GM18861 (cell line): ENCODE measurements at regions not wholly inside any gene's neighbourhood (a gene's known extent, or its start where the extent isn't known, plus 50 kb on each side); places are given as distances from the start of the nearest gene placed in this dataset.
A peak's percentile ranks its signal among the peaks of the same experiment; 100 is the strongest.
"Not testable (repeated sequence)": the region's sequence is repeated elsewhere in the genome, so short reads cannot be mapped to it uniquely, and the experiment has no call there.

ENCODE experiments used
- ATAC-seq: cut with Tn5 transposase; IDR thresholded peaks from one replicate; pipeline ENCODE4 v1.9.1; 2021; ENCODE audit not compliant: unreplicated experiment

DNA sequence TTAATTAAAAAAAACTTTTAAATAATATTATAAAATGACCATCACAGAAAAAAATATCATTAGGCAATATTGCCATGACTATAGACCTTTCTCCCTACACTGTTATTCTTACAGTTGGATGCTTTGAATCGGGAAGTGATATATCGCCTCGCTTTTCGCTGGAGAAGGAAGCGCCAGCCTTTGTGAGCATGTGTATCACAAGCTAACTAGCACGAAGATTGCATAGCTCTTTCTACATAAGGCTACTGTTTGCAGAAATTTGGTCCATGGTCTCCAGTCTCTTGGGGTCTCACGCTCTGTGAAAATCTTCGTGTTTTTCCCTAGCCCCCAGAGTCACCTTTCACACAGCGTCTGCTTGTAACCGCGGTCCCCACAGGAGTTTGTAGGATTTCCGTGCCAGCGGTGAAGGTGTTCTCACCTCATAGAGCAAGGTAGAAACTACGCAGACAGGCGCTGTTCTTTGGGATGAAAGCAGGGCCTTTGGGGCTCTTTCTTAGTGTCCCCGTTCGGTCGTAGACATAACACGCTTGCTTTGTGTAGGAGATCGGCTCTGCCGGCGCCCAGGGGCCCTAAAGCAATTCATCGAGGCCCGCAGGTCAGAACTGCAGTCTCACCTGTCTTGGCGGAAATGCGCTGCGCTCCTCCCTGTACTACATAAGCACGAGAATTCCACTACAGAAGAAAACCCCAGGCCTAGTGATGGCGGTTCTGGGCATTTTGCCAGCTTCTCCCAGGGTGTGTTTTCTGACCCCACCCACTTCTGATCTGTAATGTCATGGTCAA is 214.5 kb upstream of the NOTCH2NLA start:
- not testable (repeated sequence) for ATAC-seq

DNA sequence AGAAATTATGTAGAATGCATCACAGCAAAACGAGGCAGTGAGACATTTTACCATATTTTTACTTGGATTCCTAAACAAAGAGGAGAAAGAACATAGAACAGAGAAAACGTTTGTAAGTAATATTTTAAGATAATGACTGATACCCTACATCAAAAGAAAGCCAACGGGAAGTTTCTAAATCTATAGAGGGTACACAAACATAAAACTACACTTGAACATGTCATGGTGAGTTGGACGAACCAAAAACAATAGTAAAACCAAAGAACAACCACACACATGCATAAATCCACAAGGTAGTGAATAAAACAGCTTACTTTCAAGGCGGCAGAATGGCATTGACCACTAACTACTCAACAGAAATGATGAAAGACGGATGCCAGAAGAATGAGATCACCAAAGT is 209.7 kb upstream of the NOTCH2NLA start:
- ATAC-seq: not testable (repeated sequence)

DNA sequence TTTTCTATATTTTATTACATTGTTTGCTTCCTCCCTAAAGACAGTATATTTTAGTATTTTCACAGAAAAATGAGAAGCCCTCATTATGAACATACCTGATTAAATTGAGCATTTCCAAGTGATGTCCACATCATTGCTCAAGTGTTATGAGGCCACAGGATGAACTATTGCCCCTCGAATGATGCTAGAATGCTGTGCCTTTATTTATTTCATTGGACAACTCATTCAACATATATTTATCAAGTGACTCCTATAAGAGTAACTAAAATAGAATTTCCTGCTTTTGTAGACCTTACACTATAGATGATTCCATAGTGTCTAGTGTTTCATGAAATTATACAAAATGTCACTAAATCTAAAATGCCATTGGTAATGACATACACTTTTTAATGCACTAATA is 187.8 kb upstream of the NOTCH2NLA start:
- not testable (repeated sequence) for ATAC-seq

DNA sequence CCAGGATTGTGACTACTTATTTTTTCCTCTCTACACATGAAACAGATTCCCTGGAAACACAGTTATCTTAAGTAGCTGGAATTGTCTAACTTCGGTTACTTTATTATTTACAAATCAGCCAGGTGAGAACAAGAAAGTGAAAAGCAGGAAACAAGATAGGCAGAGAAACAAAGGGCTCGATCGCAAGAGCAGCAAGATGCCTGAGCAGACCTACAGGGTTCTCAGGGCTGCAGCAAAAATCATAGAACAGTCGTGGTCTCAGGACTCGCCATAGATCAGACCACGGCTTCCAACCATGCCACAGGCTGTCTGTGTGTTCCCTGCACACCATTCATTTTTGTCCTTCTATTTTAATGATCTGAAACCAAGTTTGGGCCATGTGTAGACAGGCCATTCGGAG is 186.2 kb upstream of the NOTCH2NLA start:
- not testable (repeated sequence) for ATAC-seq

DNA sequence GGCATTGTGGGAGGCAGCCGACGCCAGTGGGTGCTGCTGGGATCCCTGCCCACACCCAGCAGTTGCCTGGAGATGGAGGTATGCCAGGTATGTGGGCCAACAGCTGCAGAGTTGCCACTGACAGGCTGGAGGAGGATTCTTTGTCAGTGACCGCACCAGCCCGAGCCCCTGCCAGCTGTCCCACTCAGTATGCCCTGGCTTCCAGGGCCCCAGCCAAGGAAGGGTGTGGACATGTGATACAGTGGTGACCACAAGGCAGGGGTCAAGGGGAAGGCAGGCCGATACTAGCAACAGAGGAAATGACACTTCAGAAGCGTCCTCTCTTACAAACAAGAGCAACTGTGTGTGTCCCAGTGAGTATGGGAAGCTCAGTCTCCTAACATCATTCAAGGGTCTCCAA is 185.1 kb upstream of the NOTCH2NLA start:
- not testable (repeated sequence) for ATAC-seq

DNA sequence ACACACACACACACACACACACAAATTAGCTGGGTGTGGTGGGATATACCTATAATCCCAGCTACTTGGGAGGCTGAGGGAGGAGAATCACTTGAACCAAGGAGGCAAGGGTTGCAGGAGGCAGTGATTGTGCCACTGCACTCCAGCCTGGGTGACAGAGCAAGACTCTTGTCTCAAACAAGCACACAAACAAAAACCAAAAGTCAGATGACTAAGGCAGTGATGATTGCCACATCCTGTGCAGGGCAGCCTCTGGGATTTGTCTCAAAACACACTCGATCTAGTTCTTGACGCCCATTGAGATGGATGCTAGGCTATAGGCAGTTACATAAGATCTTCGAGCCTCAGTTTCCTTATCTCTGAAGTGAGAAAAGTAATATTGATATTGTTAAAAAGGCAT is 183.1 kb upstream of the NOTCH2NLA start:
- ATAC-seq: not testable (repeated sequence)

DNA sequence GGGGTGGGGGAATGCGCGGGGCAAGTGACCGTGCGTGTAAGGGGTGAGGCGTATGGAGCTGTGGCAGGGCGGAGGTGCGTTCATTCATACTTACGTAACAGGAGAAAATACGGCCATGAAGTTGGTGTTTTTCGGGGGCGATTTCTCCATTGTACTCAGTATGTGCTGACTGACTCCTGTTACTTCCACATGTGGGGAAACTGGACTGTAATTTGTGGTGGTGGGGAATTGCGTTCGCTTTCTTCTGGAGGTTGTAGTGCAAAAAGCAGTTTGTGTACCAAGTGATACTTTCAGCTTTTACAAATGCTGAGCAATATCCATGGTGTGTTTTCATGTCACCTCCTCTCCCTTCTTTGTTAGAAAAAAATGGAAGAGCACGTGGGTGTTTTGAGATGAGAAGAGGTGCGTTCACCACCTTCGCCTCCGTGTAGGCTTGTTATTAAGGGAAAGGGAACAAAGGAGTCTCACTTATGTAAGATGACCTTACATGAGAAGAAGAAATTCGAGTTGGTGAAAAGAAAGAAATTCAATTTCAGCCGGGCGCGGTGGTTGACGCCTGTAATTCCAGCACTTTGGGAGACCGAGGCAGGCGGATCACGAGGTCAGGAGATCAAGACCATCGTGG is 181.1 kb upstream of the NOTCH2NLA start:
- ATAC-seq: not testable (repeated sequence)

DNA sequence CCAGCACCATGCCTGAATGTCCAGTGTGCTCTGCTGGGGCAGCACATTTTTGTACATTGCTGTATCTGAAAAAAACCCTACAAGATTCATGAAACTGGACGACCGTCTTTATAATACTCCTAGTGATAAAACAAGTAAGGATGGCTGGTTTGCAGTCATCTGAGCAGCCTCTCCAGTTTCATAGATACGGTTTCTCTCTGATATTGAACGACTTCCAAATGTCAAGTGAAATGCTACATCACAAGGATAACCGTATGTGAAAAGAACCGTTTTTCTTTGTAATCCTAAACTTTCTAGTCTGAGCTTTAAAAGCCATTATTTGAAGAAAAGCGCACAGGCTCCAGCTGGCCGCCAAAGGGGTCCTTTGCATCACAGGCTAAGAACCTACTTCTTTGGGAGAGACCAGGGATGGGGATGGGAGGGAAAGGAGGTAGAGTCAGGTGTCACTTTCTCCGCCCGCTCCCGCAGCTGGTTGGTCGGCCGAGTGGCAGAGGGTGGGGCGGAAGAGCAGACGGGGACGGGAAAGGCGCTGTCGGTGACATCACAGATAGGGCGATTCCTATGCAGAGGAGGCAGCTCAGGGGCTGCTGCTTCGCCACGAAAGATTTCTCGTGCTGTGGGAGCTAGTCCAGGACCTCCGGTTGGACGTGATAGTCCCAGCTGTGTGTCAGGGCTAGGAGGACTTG is 180.4 kb upstream of the NOTCH2NLA start:
- not testable (repeated sequence) for ATAC-seq

DNA sequence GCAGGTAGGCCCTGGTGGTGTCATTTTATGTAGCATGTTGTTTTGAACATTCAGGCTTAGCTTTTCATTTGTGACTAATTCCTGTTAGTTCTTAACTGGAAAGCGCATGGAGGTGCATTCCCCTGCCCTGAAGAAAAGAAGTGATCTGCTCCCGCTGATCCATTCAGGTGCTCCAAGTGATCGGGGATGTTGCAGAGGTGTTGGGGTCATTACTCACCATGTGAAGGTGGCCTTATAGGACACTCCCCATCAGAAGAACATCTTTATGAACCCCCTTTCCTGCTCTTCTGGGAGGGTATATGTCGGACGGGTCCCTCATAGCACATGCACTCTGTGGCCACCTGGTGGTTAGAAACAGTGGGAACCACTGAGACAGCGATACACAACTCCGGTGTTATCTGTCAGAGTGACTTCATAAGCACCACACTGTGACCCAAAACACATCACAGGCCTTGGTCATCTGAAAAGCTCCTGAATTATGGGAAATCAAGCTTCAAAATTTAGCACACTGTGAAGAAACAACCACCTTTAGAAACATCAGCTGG is 172.5 kb upstream of the NOTCH2NLA start:
- not testable (repeated sequence) for ATAC-seq

DNA sequence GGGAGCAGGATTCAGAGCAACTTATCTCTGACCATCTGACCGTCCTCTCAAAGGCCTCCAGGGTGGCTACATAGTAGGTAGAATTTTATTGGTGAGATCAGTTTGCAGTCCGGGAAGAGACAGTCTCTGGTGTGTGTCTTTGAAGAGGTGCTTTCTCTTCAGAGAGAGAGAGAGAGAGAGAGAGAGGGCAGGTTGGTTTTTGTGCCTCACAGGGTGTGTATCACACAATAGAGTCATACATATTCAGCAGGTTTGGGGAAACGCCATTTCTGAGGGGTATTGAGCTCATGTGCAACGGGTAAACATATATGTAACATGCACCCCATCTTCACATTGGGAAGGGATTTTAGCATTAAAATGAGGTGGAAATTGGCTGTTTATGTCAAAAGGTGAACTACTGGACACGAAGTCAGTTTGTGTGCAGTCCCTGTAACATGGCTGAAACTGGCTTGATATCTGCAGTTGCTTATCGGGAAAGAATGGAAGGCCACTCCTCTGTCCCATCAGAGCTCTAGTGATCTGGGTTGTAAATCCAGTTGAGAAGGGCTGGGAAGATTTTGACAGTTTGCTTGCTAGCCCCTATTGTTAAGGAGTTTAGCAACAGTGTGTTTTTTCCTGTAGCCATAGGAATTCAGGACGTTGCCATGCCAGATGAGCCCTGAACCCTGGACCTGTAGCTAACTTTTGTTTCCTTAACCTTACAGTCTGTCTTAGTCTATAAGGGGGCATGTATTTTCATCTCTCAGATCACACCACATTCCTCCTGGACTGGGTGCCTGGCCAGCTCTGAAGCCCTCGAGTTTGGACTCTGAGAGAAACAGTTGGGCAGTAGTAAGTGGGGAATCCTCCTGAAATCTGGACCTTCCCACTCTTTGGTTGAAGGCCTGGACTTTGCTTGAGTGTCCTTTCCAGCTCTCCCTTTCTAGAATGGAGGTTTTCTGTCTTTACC is 171.6 kb upstream of the NOTCH2NLA start:
- ATAC-seq: not testable (repeated sequence)

DNA sequence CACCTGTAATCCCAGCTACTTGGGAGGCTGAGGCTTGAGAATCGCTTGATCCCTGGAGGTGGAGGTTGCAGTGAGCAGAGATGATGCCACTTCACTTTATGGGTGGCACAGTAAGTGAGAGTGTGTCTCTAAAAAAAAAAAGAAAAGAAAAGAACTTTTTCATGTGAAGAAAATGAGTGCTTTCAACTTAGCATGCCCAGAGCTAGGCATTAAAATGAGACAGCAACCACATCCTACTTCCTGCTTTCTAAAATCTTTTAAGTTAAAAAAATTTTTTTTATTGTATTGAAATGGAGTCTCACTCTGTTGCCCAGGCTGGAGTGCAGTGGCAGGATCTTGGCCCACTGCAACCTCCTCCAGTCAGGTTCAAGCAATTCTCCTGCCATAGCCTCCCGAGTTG is 170.4 kb upstream of the NOTCH2NLA start:
- not testable (repeated sequence) for ATAC-seq

DNA sequence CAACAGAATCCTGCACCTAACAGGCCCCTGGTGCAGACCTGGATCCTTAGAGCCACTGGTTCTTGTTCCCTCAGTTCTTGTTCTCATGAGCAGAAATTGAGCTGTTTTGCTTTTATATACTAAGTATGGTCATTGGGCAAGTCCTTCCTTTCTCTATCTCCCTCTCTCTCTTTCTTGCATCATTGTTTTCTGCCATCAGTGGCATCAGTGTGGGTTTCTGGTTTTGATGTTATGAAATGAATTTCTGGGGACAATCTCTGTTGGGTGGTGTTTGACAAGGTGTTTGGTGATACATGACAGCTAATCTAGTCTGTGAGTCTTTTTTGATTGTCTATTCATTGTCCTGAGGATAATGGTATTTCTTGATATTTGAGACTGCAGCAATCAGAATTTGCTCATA is 168.0 kb upstream of the NOTCH2NLA start:
- not testable (repeated sequence) for ATAC-seq

DNA sequence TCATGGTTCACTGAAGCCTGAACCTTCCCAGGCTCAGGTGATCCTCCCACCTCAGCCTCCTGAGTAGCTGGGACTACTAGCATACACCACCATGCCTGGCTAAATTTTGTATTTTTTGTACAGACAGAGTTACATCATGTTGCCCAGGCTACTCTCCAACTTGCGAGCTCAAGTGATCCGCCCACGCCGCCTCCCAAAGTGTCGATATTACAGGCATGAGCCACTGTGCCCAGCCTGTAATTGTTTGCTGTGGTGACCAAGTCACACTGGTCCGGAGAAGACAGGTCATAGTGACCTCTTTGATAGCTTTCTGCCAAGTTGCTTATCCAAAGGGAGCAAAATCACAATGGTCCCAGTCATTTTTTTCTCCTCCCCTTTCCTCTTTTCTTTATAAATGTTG is 167.4 kb upstream of the NOTCH2NLA start:
- not testable (repeated sequence) for ATAC-seq

DNA sequence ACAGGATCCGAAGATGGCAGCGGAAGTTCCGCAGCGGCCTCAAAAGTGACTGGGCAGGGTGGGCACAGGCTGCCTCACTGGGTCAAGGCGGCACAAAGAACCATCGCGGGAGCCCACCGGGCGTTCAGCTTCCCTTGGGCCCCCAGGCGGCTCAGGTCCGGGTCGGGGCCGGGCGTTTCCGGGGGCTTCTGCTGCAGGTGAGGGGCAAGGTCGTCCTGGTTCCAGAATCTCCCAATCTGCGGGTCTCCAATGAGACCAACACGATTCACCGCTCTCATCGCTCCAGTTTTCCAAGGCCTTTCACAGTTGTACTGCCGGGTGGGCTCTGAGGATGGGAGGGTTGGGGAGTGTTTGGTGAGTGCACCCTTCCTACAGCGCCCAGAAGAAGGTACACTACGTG is 165.0 kb upstream of the NOTCH2NLA start:
- ATAC-seq: not testable (repeated sequence)

DNA sequence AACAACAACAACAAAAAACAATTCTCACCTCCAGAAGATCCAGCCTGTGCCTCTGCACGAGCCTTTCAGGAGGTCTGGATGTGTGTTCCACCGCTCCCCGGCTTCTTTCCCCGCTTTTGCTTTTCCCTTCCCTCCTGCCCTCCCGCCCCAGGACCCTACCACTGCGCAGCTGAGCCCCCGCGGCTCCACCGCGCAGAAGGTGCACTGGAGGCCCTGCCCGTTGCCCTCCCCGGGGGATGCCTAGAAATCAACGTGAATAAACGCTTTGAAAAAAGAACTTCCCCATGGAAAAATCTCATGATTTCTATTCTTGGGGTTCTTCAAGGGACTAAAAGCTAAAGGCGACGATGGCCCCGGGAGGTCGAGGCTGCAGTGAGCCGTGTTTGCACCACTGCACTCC is 164.3 kb upstream of the NOTCH2NLA start:
- ATAC-seq: not testable (repeated sequence)

DNA sequence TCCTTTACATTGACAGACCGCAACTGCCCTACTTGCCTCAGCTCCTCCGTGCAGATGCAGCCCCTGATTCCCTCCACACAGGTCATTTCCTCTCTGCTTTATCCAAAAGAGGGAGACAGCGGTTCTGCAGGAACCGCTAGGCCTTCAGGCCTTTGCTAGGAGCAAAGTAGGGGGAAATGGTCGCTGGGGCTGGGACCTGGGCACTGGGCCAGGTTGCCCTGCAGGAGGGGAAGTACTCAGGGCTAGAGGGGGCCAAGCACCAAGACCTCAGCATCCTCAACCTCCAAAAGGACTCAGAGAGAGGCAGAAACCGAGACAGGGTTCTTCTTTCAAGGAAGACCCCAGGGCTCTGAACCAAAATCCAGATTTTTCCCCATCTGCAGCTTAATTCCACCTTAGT is 160.4 kb upstream of the NOTCH2NLA start:
- ATAC-seq: not testable (repeated sequence)

DNA sequence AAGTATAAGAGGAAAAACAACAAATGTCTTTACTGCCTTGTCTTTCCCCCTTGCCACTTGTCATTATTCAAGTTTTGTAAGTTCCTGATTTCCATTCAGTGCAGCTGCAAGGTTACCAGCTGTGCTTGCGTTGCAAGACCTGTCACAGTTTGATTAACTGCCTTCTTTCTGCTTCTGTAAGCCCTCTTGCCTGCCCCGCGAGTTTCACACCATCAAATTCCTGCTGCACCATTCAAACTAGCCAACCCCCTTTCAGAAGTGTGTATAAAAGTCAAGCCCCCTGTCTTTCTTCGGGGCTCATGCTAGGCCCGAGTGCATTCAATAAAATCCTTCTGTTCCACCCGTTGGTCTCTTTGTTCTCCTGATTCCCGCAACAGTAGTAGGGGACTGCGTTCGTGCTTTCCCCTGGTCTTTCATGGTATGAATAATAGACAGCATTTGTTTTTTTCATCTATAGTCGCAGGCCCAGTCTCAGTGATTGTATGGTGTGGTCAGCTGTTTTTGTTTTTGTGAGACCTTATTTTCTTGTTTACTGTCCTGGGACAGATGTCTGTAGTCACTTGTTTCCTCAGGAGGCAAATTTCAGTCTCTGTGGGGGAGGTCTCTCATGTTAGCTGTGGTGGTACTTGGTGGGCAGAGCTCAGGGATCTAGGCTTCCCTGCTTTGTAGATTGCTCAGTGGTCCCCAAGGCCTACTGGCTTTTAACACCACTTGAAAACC is 159.1 kb upstream of the NOTCH2NLA start:
- ATAC-seq: peak; percentile 35

DNA sequence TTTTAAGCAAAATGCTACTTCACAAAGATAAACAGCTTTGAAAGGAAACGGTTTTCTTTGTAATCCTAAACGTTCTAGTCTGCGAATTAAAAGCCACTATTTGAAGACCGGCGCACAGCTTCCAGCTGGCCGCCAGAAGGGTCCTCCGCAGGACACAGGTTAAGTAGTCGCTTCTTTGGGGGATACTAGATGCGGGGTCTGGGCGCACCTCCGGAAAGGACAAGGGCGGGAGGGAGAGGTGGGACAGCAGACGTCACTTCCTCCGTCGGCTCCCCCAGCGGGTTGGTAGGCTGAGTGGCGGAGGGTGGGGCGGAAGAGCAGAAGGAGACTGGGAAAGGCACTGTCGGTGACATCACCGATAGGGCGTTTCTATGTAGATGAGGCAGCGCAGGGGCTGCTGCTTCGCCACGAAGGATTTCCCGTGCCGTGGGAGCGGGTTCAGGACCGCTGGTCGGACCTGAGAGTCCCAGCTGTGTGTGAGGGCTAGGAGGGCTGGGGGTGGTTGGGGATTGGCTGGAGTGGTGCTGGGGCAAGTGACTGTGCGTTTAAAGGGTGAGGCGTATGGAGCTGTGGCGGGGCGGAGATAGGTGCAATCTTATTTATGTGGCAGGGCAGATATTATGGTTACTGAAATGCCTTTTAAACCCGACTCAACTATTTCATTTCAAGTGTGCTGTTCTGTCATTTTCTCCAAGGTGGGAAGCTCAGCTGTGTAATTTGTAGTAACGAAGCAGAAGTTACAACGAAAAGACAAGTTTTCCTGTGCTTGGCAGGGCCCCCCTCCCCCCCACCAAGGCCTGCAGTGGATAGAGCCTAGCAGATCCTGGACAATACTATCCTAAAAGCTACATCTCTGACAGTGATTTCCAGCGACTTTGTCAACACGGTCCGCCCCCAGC is 158.3 kb upstream of the NOTCH2NLA start:
- peak; percentile 85 for ATAC-seq

DNA sequence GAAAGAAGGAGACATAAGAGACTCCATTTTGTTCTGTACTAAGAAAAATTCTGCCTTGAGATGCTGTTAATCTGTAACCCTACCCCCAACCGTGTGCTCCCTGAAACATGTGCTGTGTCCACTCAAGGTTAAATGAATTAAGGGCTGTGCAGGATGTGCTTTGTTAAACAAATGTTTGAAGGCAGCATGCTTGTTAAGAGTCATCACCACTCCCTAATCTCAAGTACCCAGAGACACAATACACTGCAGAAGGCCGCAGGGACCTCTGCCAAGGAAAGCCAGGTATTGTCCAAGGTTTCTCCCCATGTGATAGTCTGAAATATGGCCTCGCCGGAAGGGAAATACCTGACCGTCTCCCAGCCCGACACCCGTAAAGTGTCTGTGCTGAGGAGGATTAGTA is 152.4 kb upstream of the NOTCH2NLA start:
- ATAC-seq: not testable (repeated sequence)
